Esophagus muscularis mucosa (tissue), 4 donors: ENCODE measurements at regions not wholly inside any gene's neighbourhood (a gene's known extent, or its start where the extent isn't known, plus 50 kb on each side); places are given as distances from the start of the nearest gene placed in this dataset.

Experiments used
- DNase-seq: peaks from one replicate; pipeline ENCODE4 v3.0.0-alpha.2; 2017; ENCODE audit errors: extremely low spot score
- H3K27ac ChIP-seq, 4 donors: fragments of 200-600 bp; sonication (generic); replicated peaks in 1 of 4; 1 replicate in 3 of 4; 2 replicates in 1 of 4; pipeline ENCODE4 v1.5.1; 2016 to 2019; ENCODE audit warnings: mild to moderate bottlenecking in 1 of 4
- H3K27me3 ChIP-seq, 4 donors: fragments of 200-600 bp; sonication (generic); one replicate each; pipeline versions ENCODE4 v1.5.1 to v1.6.0; 2016 to 2019
- H3K36me3 ChIP-seq, 4 donors: fragments of 200-600 bp; sonication (generic); one replicate each; pipeline ENCODE4 v1.5.1; 2016 to 2019
- H3K4me1 ChIP-seq, 4 donors: fragments of 200-600 bp; sonication (generic); one replicate each; pipeline ENCODE4 v1.5.1; 2016 to 2019
- H3K4me3 ChIP-seq, 4 donors: fragments of 200-600 bp; sonication (generic); 1 replicate in 2 of 4; 2 replicates in 2 of 4; pipeline ENCODE4 v1.5.1; 2016 to 2019; ENCODE audit warnings: mild to moderate bottlenecking in 4 of 4, moderate library complexity in 1 of 4
- H3K9me3 ChIP-seq, 4 donors: fragments of 200-600 bp; sonication (generic); 1 replicate in 3 of 4; 2 replicates in 1 of 4; pipeline ENCODE4 v1.5.1; 2016 to 2019
- EP300 ChIP-seq: sonication (generic); formaldehyde crosslinking; IDR thresholded peaks from one replicate; pipeline ENCODE4 v1.6.1; 2017; ENCODE audit warnings: antibody characterized with exemption
- POLR2A ChIP-seq: fragments of 450-650 bp; IDR thresholded peaks from one replicate; pipeline ENCODE4 v1.6.1; 2017; ENCODE audit warnings: antibody characterized with exemption, moderate library complexity, mild to moderate bottlenecking, low read depth
- POLR2AphosphoS5 ChIP-seq, 2 donors: sonication (generic); formaldehyde crosslinking; IDR thresholded peaks; one replicate each; pipeline ENCODE4 v1.6.1; 2017; ENCODE audit warnings: antibody characterized with exemption in 2 of 2
- WGBS: methylation state at CpG from one replicate; pipeline ENCODE4 v1.1.5; 2018; 5-methylcytosine and 5-hydroxymethylcytosine counted together
- intact Hi-C: fragments of 100-400 bp; cut with DNase I; formaldehyde crosslinking; loops from one replicate; pipeline ENCODE4 v1.15.1; 2023
- TF ChIP-seq, protein P1 (sequence below), 3 experiments: fragments of 200-600 bp in 2 of 3; fragments of 450-650 bp in 1 of 3; sonication (generic) in 2 of 3; IDR thresholded peaks; one replicate each; pipeline ENCODE4 v1.5.1; 2017 to 2019; ENCODE audit warnings: antibody characterized with exemption in 3 of 3, mild to moderate bottlenecking in 2 of 3, moderate library complexity in 1 of 3

DNA sequence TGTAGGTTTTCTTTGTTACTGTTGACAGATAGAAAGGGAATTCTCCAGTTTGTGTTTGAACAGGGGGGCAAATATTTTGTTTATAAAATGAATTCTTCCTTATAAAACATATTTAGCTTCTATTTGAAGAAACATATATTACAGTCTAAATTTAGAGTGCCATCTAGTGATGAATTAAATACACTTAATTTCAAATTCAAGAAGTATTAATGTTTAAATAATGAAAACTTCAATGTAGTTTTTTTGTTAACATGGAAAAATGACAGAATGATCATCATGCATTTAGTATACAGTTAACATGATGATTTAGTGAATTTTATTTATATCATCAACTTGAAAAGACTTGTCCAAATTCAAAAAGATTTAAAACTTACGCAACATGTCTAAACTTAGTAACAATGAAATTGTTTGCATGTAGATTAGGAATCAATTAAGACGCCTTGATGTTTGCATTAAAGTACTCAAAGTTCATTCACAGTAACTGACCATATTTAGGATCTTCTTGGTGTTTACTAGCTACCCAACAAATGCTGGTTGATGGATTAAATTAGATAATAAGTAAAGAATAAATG lies 765.9 kb upstream of the SLITRK1 start:
- Histone ChIP-seq H3K4me3 (no peak overlapping the region), H3K4me1 (peaks cover 0 to 9% (median 4%) of the 10 kb centered on the region in 4 donors), H3K9me3 (no peaks in the 10 kb centered on the region), H3K27me3 (no peaks in the 10 kb centered on the region), H3K36me3 (no peaks in the 10 kb centered on the region), H3K27ac (no peak overlapping the region)
- TF ChIP-seq EP300 (no peak), POLR2AphosphoS5 (IDR thresholded peaks at IDR 0.05) (no peak), POLR2A (no peak)
- TF ChIP-seq, protein P1, sequence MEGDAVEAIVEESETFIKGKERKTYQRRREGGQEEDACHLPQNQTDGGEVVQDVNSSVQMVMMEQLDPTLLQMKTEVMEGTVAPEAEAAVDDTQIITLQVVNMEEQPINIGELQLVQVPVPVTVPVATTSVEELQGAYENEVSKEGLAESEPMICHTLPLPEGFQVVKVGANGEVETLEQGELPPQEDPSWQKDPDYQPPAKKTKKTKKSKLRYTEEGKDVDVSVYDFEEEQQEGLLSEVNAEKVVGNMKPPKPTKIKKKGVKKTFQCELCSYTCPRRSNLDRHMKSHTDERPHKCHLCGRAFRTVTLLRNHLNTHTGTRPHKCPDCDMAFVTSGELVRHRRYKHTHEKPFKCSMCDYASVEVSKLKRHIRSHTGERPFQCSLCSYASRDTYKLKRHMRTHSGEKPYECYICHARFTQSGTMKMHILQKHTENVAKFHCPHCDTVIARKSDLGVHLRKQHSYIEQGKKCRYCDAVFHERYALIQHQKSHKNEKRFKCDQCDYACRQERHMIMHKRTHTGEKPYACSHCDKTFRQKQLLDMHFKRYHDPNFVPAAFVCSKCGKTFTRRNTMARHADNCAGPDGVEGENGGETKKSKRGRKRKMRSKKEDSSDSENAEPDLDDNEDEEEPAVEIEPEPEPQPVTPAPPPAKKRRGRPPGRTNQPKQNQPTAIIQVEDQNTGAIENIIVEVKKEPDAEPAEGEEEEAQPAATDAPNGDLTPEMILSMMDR (IDR thresholded peaks at IDR 0.05), result no peak
- intact Hi-C loops, result no loop called here
- 61% methylated on average over 2 of the region's 2 CpGs for WGBS
- no peak for DNase-seq

- DNase-seq, result no peak
- peaks cover 0 to 9% (median 4%) of the 10 kb centered on the region in 4 donors for H3K4me1 ChIP-seq
- no peaks in the 10 kb centered on the region for H3K27me3 ChIP-seq
- 80% methylated on average over 3 of the region's 3 CpGs for WGBS
- no peak overlapping the region for H3K27ac ChIP-seq
- H3K4me3 ChIP-seq, result no peak overlapping the region
- intact Hi-C loops, result no loop called here
- TF ChIP-seq POLR2AphosphoS5 (IDR thresholded peaks at IDR 0.05) (no peak), POLR2A (no peak), EP300 (no peak)
- TF ChIP-seq, protein P1 (IDR thresholded peaks at IDR 0.05), result no peak
- H3K36me3 ChIP-seq, result no peaks in the 10 kb centered on the region
- H3K9me3 ChIP-seq, result no peaks in the 10 kb centered on the region
Measured at GRCh38 chr13:84646957-84647356, 764.7 kb upstream of the SLITRK1 start.

GRCh38 chr13:84645196-84646012 lies 763.1 kb upstream of the SLITRK1 start:
- intact Hi-C loops, result no loop called here
- TF ChIP-seq POLR2AphosphoS5 (IDR thresholded peaks at IDR 0.05) (no peak), POLR2A (no peak), EP300 (no peak)
- TF ChIP-seq, protein P1 (IDR thresholded peaks at IDR 0.05), result no peak
- Histone ChIP-seq H3K27me3 (no peaks in the 10 kb centered on the region), H3K27ac (no peak overlapping the region), H3K4me3 (no peak overlapping the region), H3K36me3 (no peaks in the 10 kb centered on the region), H3K4me1 (peaks cover 0 to 9% (median 4%) of the 10 kb centered on the region in 4 donors), H3K9me3 (peaks cover 0 to 5% (median 0%) of the 10 kb centered on the region in 4 donors)
- 44% methylated on average over 4 of the region's 4 CpGs for WGBS
- no peak for DNase-seq

GRCh38 chr13:84641491-84641890 lies 759.2 kb upstream of the SLITRK1 start:
- 95% methylated on average over 1 of the region's 1 CpG for WGBS

More at GRCh38 chr13:84641491-84641890, 759.2 kb upstream of the SLITRK1 start:
- intact Hi-C loops, result no loop called here
- TF ChIP-seq, protein P1 (IDR thresholded peaks at IDR 0.05), result no peak
- TF ChIP-seq POLR2AphosphoS5 (IDR thresholded peaks at IDR 0.05) (no peak), EP300 (no peak), POLR2A (no peak)
- H3K4me3 ChIP-seq, result no peak overlapping the region
- no peak for DNase-seq
- no peaks in the 10 kb centered on the region for H3K36me3 ChIP-seq
- peaks cover 0 to 9% (median 4%) of the 10 kb centered on the region in 4 donors for H3K4me1 ChIP-seq
- no peak overlapping the region for H3K27ac ChIP-seq
- H3K9me3 ChIP-seq, result peaks cover 0 to 9% (median 0%) of the 10 kb centered on the region in 4 donors
- H3K27me3 ChIP-seq, result no peaks in the 10 kb centered on the region
